ENCODE measurements at regions not wholly inside any gene's neighbourhood (a gene's known extent, or its start where the extent isn't known, plus 50 kb on each side); places are given as distances from the start of the nearest gene placed in this dataset.

- 27 to 100% (median 91%) methylated on average over 1 of the region's 1 CpG; no CpG with 5 or more reads in 1 of the 10 experiments for WGBS, 10 experiments
- H3K4me3 ChIP-seq: no peak overlapping the region
- no peak overlapping the region for H3K27ac ChIP-seq
- in situ Hi-C loops (cut with MboI; ENCODE audit: low pct_unique_long_range_greater_than_20kb in 2 of 9, low sequenced_read_pairs in 9 of 9, unreplicated experiment in 9 of 9): no loop called here
- ATAC-seq (replicated peaks in 6 of 8): no peak
- H3K4me1 ChIP-seq (replicated peaks in 1 of 2): no peaks in the 10 kb centered on the region
These were observed 687.0 kb downstream of the VGLL3 start for GRCh38 chr3:86303935-86304334.

- no peak overlapping the region for H3K4me3 ChIP-seq
- H3K4me1 ChIP-seq (replicated peaks in 1 of 2): no peaks in the 10 kb centered on the region
- 42 to 100% (median 86%) methylated on average over 1 to 9 of the region's 30 CpGs; no CpG with 5 or more reads in 3 of the 10 experiments for whole genome bisulfite sequencing, 10 experiments
- no peak overlapping the region for H3K27ac ChIP-seq
- no peak for ATAC-seq (replicated peaks in 6 of 8)
- in situ Hi-C loops (cut with MboI; ENCODE audit: low pct_unique_long_range_greater_than_20kb in 2 of 9, low sequenced_read_pairs in 9 of 9, unreplicated experiment in 9 of 9): no loop called here
These were observed 708.7 kb downstream of the VGLL3 start for GRCh38 chr3:86282106-86282787.

GRCh38 chr3:86269364-86270155 is 721.4 kb downstream of the VGLL3 start:
- Histone ChIP-seq H3K4me1 (replicated peaks in 1 of 2) (no peaks in the 10 kb centered on the region), H3K4me3 (no peak overlapping the region), H3K27ac (no peak overlapping the region)
- in situ Hi-C loops (cut with MboI; ENCODE audit: low pct_unique_long_range_greater_than_20kb in 2 of 9, low sequenced_read_pairs in 9 of 9, unreplicated experiment in 9 of 9): no loop called here
- 4 to 100% (median 77%) methylated on average over 1 to 4 of the region's 4 CpGs for WGBS, 10 experiments
- ATAC-seq (replicated peaks in 6 of 8): no peak

GRCh38 chr3:86257955-86258641 is 732.9 kb downstream of the VGLL3 start:
- in situ Hi-C loops (cut with MboI; ENCODE audit: low pct_unique_long_range_greater_than_20kb in 2 of 9, low sequenced_read_pairs in 9 of 9, unreplicated experiment in 9 of 9): no loop called here
- Histone ChIP-seq H3K4me1 (replicated peaks in 1 of 2) (no peaks in the 10 kb centered on the region), H3K27ac (no peak overlapping the region), H3K4me3 (no peak overlapping the region)
- 0 to 100% (median 82%) methylated on average over 1 of the region's 1 CpG; no CpG with 5 or more reads in 1 of the 10 experiments for WGBS, 10 experiments
- ATAC-seq (replicated peaks in 6 of 8): no peak

GRCh38 chr3:86254480-86254879 is 736.5 kb downstream of the VGLL3 start:
- no peak for ATAC-seq (replicated peaks in 6 of 8)

DNA sequence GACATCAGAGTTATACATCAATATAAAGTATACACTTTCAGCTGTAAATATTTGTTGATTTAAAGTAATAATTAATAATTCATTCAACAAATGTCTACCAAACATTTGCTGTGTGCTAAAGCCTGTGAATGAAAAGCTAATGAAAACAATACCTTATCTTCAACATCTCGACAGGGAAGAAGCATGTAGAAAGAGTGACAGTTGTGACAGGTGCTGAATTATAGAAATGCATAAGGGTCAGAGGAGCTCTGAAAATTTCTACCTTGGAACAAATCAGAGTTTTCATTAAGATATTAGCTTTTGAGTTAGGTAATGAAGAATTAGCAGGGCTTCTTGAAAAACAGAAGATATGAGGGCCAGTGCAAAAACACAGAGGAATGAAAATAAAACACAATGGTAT is 739.2 kb downstream of the VGLL3 start:
- ATAC-seq (replicated peaks in 6 of 8): no peak
- in situ Hi-C loops (cut with MboI; ENCODE audit: low pct_unique_long_range_greater_than_20kb in 2 of 9, low sequenced_read_pairs in 9 of 9, unreplicated experiment in 9 of 9): no loop called here
- H3K4me1 ChIP-seq (replicated peaks in 1 of 2): no peaks in the 10 kb centered on the region
- no peak overlapping the region for H3K27ac ChIP-seq
- no peak overlapping the region for H3K4me3 ChIP-seq
- WGBS, 10 experiments: 0 to 100% (median 75%) methylated on average over 1 of the region's 1 CpG; no CpG with 5 or more reads in 1 of the 10 experiments

More at GRCh38 chr3:86254480-86254879, 736.5 kb downstream of the VGLL3 start:
- 10 to 97% (median 89%) methylated on average over 2 to 6 of the region's 6 CpGs; no CpG with 5 or more reads in 3 of the 10 experiments for WGBS, 10 experiments
- Histone ChIP-seq H3K4me3 (no peak overlapping the region), H3K4me1 (replicated peaks in 1 of 2) (no peaks in the 10 kb centered on the region), H3K27ac (no peak overlapping the region)
- in situ Hi-C loops (cut with MboI; ENCODE audit: low pct_unique_long_range_greater_than_20kb in 2 of 9, low sequenced_read_pairs in 9 of 9, unreplicated experiment in 9 of 9): no loop called here

DNA sequence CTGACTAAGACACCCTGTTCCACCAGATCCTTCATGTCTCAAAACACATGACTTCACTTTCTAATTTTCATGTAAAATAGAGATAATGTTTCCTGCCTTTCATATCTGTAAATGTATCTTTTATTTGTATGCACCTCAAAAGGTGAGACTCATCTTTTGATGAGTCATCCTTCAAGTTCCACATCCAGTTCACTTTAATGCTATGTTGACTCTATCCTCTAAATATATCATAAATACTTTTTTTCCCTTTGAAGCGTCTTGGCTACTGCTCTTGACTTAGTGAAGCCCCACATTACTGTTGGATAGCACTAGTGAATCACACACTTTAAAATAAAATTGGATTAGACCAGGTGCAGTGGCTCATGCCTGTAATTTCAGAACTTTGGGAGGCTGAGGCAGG is 741.1 kb downstream of the VGLL3 start:
- WGBS, 10 experiments: 0 to 100% (median 78%) methylated on average over 1 of the region's 1 CpG; no CpG with 5 or more reads in 3 of the 10 experiments
- ATAC-seq (replicated peaks in 6 of 8): no peak
- in situ Hi-C loops (cut with MboI; ENCODE audit: low pct_unique_long_range_greater_than_20kb in 2 of 9, low sequenced_read_pairs in 9 of 9, unreplicated experiment in 9 of 9): no loop called here
- no peak overlapping the region for H3K4me3 ChIP-seq
- H3K4me1 ChIP-seq (replicated peaks in 1 of 2): no peaks in the 10 kb centered on the region
- no peak overlapping the region for H3K27ac ChIP-seq

- peak in 6 of 8 experiments; percentile 61 to 83 (median 70) for ATAC-seq (replicated peaks in 6 of 8)
- WGBS, 10 experiments: 0 to 27% (median 0%) methylated on average over 1 of the region's 1 CpG; no CpG with 5 or more reads in 1 of the 10 experiments
- H3K4me1 ChIP-seq (replicated peaks in 1 of 2): peaks cover 0 to 13% of the 10 kb centered on the region in 2 donors
- in situ Hi-C loops (cut with MboI; ENCODE audit: low pct_unique_long_range_greater_than_20kb in 2 of 9, low sequenced_read_pairs in 9 of 9, unreplicated experiment in 9 of 9): no loop called here
- no peak overlapping the region for H3K27ac ChIP-seq
- no peak overlapping the region for H3K4me3 ChIP-seq
These were observed 745.6 kb downstream of the VGLL3 start for GRCh38 chr3:86245360-86245759.

DNA sequence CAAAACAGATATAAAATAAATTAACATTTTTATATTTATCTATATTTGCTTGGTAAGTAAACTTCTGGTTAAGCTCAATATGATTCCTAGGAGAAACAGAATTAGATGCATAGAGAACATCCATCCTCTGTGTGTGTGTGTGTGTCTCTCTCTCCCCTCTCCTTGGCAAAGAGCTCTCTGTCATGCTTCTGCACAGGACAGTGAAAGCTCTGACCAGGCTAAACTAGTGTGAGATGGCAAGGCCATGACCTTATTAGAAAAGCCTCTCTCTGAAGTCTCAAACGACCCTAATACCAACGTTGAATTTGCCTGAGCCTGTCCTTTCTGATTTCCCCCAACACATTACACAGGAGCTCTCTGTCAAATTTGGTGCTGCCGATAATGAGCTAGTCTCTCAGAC is 746.0 kb downstream of the VGLL3 start:
- 0 to 57% (median 13%) methylated on average over 1 to 2 of the region's 3 CpGs; no CpG with 5 or more reads in 2 of the 10 experiments for WGBS, 10 experiments
- Histone ChIP-seq H3K27ac (no peak overlapping the region), H3K4me3 (no peak overlapping the region), H3K4me1 (replicated peaks in 1 of 2) (peaks cover 0 to 15% of the 10 kb centered on the region in 2 donors)
- peak in 5 of 8 experiments; percentile 66 to 79 (median 70) for ATAC-seq (replicated peaks in 6 of 8)
- in situ Hi-C loops (cut with MboI; ENCODE audit: low pct_unique_long_range_greater_than_20kb in 2 of 9, low sequenced_read_pairs in 9 of 9, unreplicated experiment in 9 of 9): no loop called here

- no peak overlapping the region for H3K27ac ChIP-seq
- in situ Hi-C loops (cut with MboI; ENCODE audit: low pct_unique_long_range_greater_than_20kb in 2 of 9, low sequenced_read_pairs in 9 of 9, unreplicated experiment in 9 of 9): no loop called here
- 5 to 100% (median 45%) methylated on average over 1 to 2 of the region's 2 CpGs for WGBS, 10 experiments
- no peak overlapping the region for H3K4me3 ChIP-seq
- ATAC-seq (replicated peaks in 6 of 8): peak in 1 of 8 experiments; percentile 40
- peaks cover 1 to 22% of the 10 kb centered on the region in 2 donors for H3K4me1 ChIP-seq (replicated peaks in 1 of 2)
These were observed 751.0 kb downstream of the VGLL3 start for GRCh38 chr3:86239946-86240345.

- H3K4me1 ChIP-seq (replicated peaks in 1 of 2): peaks cover 5 to 12% of the 10 kb centered on the region in 2 donors
- ATAC-seq (replicated peaks in 6 of 8): peak in 1 of 8 experiments; percentile 29
- H3K4me3 ChIP-seq: no peak overlapping the region
- in situ Hi-C loops (cut with MboI; ENCODE audit: low pct_unique_long_range_greater_than_20kb in 2 of 9, low sequenced_read_pairs in 9 of 9, unreplicated experiment in 9 of 9): no loop called here
- H3K27ac ChIP-seq: no peak overlapping the region
- WGBS, 10 experiments: 11 to 100% (median 78%) methylated on average over 1 to 5 of the region's 5 CpGs
These were observed 756.3 kb downstream of the VGLL3 start for GRCh38 chr3:86234506-86235254.

GRCh38 chr3:86230762-86231161 is 760.2 kb downstream of the VGLL3 start:
- no peak overlapping the region for H3K27ac ChIP-seq
- WGBS, 10 experiments: 0 to 100% (median 78%) methylated on average over 1 of the region's 1 CpG; no CpG with 5 or more reads in 1 of the 10 experiments
- in situ Hi-C loops (cut with MboI; ENCODE audit: low pct_unique_long_range_greater_than_20kb in 2 of 9, low sequenced_read_pairs in 9 of 9, unreplicated experiment in 9 of 9): no loop called here

More at GRCh38 chr3:86230762-86231161, 760.2 kb downstream of the VGLL3 start:
- ATAC-seq (replicated peaks in 6 of 8): no peak
- Histone ChIP-seq H3K4me3 (no peak overlapping the region), H3K4me1 (replicated peaks in 1 of 2) (peaks cover 6 to 8% of the 10 kb centered on the region in 2 donors)
